ENCODE measurements at regions not wholly inside any gene's neighbourhood (a gene's known extent, or its start where the extent isn't known, plus 50 kb on each side); places are given as distances from the start of the nearest gene placed in this dataset.

GRCh38 chr9:18255747-18256146 is 218.2 kb upstream of the ADAMTSL1 start:
- TF ChIP-seq CTCF (conservative IDR thresholded peaks at IDR 0.05; ENCODE audit: low read depth, low read length) (no peak), USF2 (IDR thresholded peaks at IDR 0.05; ENCODE audit: low read depth, low read length) (no peak), POLR2A (IDR thresholded peaks at IDR 0.05; ENCODE audit: low read depth, low read length) (no peak), RFX5 (IDR thresholded peaks at IDR 0.05; ENCODE audit: low read depth, low read length) (no peak), RAD21 (IDR thresholded peaks at IDR 0.05; ENCODE audit: low read length) (no peak)
